Testis (tissue), 2 donors: ENCODE measurements at regions not wholly inside any gene's neighbourhood (a gene's known extent, or its start where the extent isn't known, plus 50 kb on each side); places are given as distances from the start of the nearest gene placed in this dataset.
A peak's percentile ranks its signal among the peaks of the same experiment; 100 is the strongest.

Experiments
- DNase-seq: peaks from one replicate; pipeline ENCODE4 v3.0.0-alpha.2; 2019
- H3K27ac ChIP-seq, 2 donors: fragments of 200-600 bp; sonication (generic); one replicate each; pipeline ENCODE4 v1.5.1; 2019
- H3K27me3 ChIP-seq: fragments of 200-600 bp; sonication (generic); one replicate; pipeline ENCODE4 v1.5.1; 2019
- H3K36me3 ChIP-seq: fragments of 200-600 bp; sonication (generic); one replicate; pipeline ENCODE4 v1.5.1; 2017; ENCODE audit warnings: low read depth; ENCODE audit errors: missing control alignments
- H3K4me1 ChIP-seq: fragments of 200-600 bp; sonication (generic); one replicate; pipeline ENCODE4 v1.5.1; 2019
- H3K4me3 ChIP-seq, 2 donors: fragments of 200-600 bp; sonication (generic); one replicate each; pipeline ENCODE4 v1.5.1; 2017 to 2019
- H3K9me3 ChIP-seq: fragments of 200-600 bp; sonication (generic); one replicate; pipeline ENCODE4 v1.5.1; 2017
- CTCF ChIP-seq, 3 experiments: fragments of 450-650 bp in 2 of 3; fragments of 200-600 bp in 1 of 3; sonication (generic) in 1 of 3; IDR thresholded peaks; one replicate each; pipeline ENCODE4 v1.5.1; 2016 to 2019; ENCODE audit warnings: antibody characterized with exemption in 3 of 3, mild to moderate bottlenecking in 2 of 3, moderate library complexity in 1 of 3
- POLR2A ChIP-seq: fragments of 450-650 bp; IDR thresholded peaks from one replicate; pipeline ENCODE4 v1.6.1; 2017; ENCODE audit warnings: antibody characterized with exemption, mild to moderate bottlenecking, moderate library complexity
- WGBS, 2 donors: methylation state at CpG; one replicate each; pipeline ENCODE4 v1.1.5; 2018; 5-methylcytosine and 5-hydroxymethylcytosine counted together
- intact Hi-C: fragments of 100-400 bp; cut with DNase I; formaldehyde crosslinking; loops from one replicate; pipeline ENCODE4 v1.15.1; 2023; ENCODE audit warnings: low total_unique reads

- H3K4me1 ChIP-seq, result no peaks in the 10 kb centered on the region
These were observed 58.9 kb upstream of the KY start for GRCh38 chr3:134709561-134710312.

GRCh38 chr3:134710313-134710680 lies 59.5 kb upstream of the KY start:
- H3K36me3 ChIP-seq, result no peaks in the 10 kb centered on the region
- no peaks in the 10 kb centered on the region for H3K9me3 ChIP-seq
- no peak overlapping the region for H3K4me3 ChIP-seq
- H3K4me1 ChIP-seq, result no peaks in the 10 kb centered on the region
- no peaks in the 10 kb centered on the region for H3K27me3 ChIP-seq
- 48 to 55% methylated on average over 6 of the region's 6 CpGs for WGBS, 2 donors
- no peak overlapping the region for H3K27ac ChIP-seq
- intact Hi-C loops, result no loop called here
- DNase-seq, result peak; percentile 16
- TF ChIP-seq POLR2A (no peak), CTCF (IDR thresholded peaks at IDR 0.05) (no peak)

More at GRCh38 chr3:134709561-134710312, 58.9 kb upstream of the KY start:
- TF ChIP-seq POLR2A (no peak), CTCF (IDR thresholded peaks at IDR 0.05) (no peak)
- Histone ChIP-seq H3K36me3 (no peaks in the 10 kb centered on the region), H3K9me3 (no peaks in the 10 kb centered on the region), H3K27me3 (no peaks in the 10 kb centered on the region), H3K27ac (no peak overlapping the region), H3K4me3 (no peak overlapping the region)
- WGBS, 2 donors, result 37 to 57% methylated on average over 5 of the region's 5 CpGs
- no peak for DNase-seq
- intact Hi-C loops, result no loop called here

GRCh38 chr3:134711284-134711683 lies 60.5 kb upstream of the KY start:
- H3K4me3 ChIP-seq, result no peak overlapping the region
- DNase-seq, result no peak
- H3K4me1 ChIP-seq, result no peaks in the 10 kb centered on the region
- TF ChIP-seq CTCF (IDR thresholded peaks at IDR 0.05) (no peak), POLR2A (no peak)
- 80 to 95% methylated on average over 1 of the region's 1 CpG for WGBS, 2 donors
- H3K36me3 ChIP-seq, result no peaks in the 10 kb centered on the region
- no peaks in the 10 kb centered on the region for H3K9me3 ChIP-seq
- H3K27me3 ChIP-seq, result no peaks in the 10 kb centered on the region
- H3K27ac ChIP-seq, result no peak overlapping the region
- intact Hi-C loops, result no loop called here

- H3K27ac ChIP-seq, result no peak overlapping the region
- WGBS, 2 donors, result 88 to 93% methylated on average over 3 of the region's 3 CpGs
- no peaks in the 10 kb centered on the region for H3K27me3 ChIP-seq
- H3K4me3 ChIP-seq, result no peak overlapping the region
- TF ChIP-seq POLR2A (no peak), CTCF (IDR thresholded peaks at IDR 0.05) (no peak)
- H3K36me3 ChIP-seq, result no peaks in the 10 kb centered on the region
- no peak for DNase-seq
- no peaks in the 10 kb centered on the region for H3K9me3 ChIP-seq
- H3K4me1 ChIP-seq, result no peaks in the 10 kb centered on the region
- intact Hi-C loops, result no loop called here
These were observed 62.8 kb upstream of the KY start for GRCh38 chr3:134713671-134714070.

- Histone ChIP-seq H3K4me1 (no peaks in the 10 kb centered on the region), H3K36me3 (no peaks in the 10 kb centered on the region), H3K9me3 (no peaks in the 10 kb centered on the region), H3K27me3 (no peaks in the 10 kb centered on the region), H3K27ac (no peak overlapping the region), H3K4me3 (no peak overlapping the region)
- intact Hi-C loops, result no loop called here
- DNase-seq, result no peak
- TF ChIP-seq POLR2A, result no peak
- 66 to 69% methylated on average over 4 of the region's 4 CpGs for WGBS, 2 donors
These were observed 67.9 kb upstream of the KY start for GRCh38 chr3:134718726-134719125.
